IMR-90 (cell line): ENCODE measurements at regions not wholly inside any gene's neighbourhood (a gene's known extent, or its start where the extent isn't known, plus 50 kb on each side); places are given as distances from the start of the nearest gene placed in this dataset.

Source experiments
- CEBPB ChIP-seq: IDR thresholded peaks from 2 replicates; pipeline ENCODE4 v1.6.1; 2012; ENCODE audit warnings: low read depth, low read length, improper control_type of control experiment
- POLR2A ChIP-seq: IDR thresholded peaks from 2 replicates; pipeline ENCODE4 v1.6.1; 2012; ENCODE audit warnings: mild to moderate bottlenecking, low read depth, low read length
- RFX5 ChIP-seq: IDR thresholded peaks from 2 replicates; pipeline ENCODE4 v1.8.0; 2012; ENCODE audit warnings: low read depth, mild to moderate bottlenecking, low read length, moderate library complexity
- SMC3 ChIP-seq: fragments of 150-350 bp; IDR thresholded peaks from 2 replicates; pipeline ENCODE4 v1.6.1; 2016; ENCODE audit warnings: low read depth, mild to moderate bottlenecking, antibody characterized with exemption, low read length, moderate library complexity
- TF ChIP-seq, protein P1 (sequence below): conservative IDR thresholded peaks from 2 replicates; pipeline ENCODE4 v1.5.1; 2012; ENCODE audit warnings: mild to moderate bottlenecking, low read depth, low read length, improper control_type of control experiment
- TF ChIP-seq, protein P2 (sequence below): fragments of 150-350 bp; IDR thresholded peaks from 2 replicates; pipeline ENCODE4 v1.6.1; 2016; ENCODE audit warnings: low read depth, mild to moderate bottlenecking, low read length, moderate library complexity, borderline replicate concordance

- no peak for TF ChIP-seq RFX5
- no peak for TF ChIP-seq SMC3
- TF ChIP-seq, protein P1, sequence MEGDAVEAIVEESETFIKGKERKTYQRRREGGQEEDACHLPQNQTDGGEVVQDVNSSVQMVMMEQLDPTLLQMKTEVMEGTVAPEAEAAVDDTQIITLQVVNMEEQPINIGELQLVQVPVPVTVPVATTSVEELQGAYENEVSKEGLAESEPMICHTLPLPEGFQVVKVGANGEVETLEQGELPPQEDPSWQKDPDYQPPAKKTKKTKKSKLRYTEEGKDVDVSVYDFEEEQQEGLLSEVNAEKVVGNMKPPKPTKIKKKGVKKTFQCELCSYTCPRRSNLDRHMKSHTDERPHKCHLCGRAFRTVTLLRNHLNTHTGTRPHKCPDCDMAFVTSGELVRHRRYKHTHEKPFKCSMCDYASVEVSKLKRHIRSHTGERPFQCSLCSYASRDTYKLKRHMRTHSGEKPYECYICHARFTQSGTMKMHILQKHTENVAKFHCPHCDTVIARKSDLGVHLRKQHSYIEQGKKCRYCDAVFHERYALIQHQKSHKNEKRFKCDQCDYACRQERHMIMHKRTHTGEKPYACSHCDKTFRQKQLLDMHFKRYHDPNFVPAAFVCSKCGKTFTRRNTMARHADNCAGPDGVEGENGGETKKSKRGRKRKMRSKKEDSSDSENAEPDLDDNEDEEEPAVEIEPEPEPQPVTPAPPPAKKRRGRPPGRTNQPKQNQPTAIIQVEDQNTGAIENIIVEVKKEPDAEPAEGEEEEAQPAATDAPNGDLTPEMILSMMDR: no peak
- TF ChIP-seq POLR2A: no peak
- TF ChIP-seq, protein P2, sequence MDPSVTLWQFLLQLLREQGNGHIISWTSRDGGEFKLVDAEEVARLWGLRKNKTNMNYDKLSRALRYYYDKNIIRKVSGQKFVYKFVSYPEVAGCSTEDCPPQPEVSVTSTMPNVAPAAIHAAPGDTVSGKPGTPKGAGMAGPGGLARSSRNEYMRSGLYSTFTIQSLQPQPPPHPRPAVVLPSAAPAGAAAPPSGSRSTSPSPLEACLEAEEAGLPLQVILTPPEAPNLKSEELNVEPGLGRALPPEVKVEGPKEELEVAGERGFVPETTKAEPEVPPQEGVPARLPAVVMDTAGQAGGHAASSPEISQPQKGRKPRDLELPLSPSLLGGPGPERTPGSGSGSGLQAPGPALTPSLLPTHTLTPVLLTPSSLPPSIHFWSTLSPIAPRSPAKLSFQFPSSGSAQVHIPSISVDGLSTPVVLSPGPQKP: no peak
- no peak for TF ChIP-seq CEBPB
Observed at GRCh38 chr21:17455028-17455353, 57.9 kb upstream of the CXADR start.
